Heart left ventricle (tissue), 16 donors: ENCODE measurements at regions not wholly inside any gene's neighbourhood (a gene's known extent, or its start where the extent isn't known, plus 50 kb on each side); places are given as distances from the start of the nearest gene placed in this dataset.

ENCODE experiments used
- ATAC-seq, 4 donors: fragments of 200-7000 bp; cut with Tn5 transposase; one replicate each; pipeline ENCODE4 v1.9.1; 2020 to 2022; ENCODE audit warnings: moderate library complexity in 4 of 4, mild to moderate bottlenecking in 3 of 4, moderate number of reproducible peaks in 1 of 4
- DNase-seq, 5 donors: peaks; one replicate each; pipeline ENCODE4 v3.0.0-alpha.2; 2020
- H3K27ac ChIP-seq, 12 donors: fragments of 200-600 bp; sonication (generic) in 4 of 12; one replicate each; pipeline versions ENCODE4 v1.5.0 to v1.8.0; 2016 to 2022; ENCODE audit warnings: mild to moderate bottlenecking in 2 of 12
- H3K27me3 ChIP-seq, 9 donors: fragments of 200-600 bp; sonication (generic) in 2 of 9; one replicate each; pipeline versions ENCODE4 v1.5.1 to v1.8.0; 2016 to 2022; ENCODE audit warnings: mild to moderate bottlenecking in 3 of 9
- H3K36me3 ChIP-seq, 9 donors: fragments of 200-600 bp; sonication (generic) in 2 of 9; one replicate each; pipeline versions ENCODE4 v1.5.0 to v1.8.0; 2018 to 2022; ENCODE audit warnings: mild to moderate bottlenecking in 2 of 9
- H3K4me1 ChIP-seq, 12 donors: fragments of 200-600 bp; sonication (generic) in 4 of 12; one replicate each; pipeline versions ENCODE4 v1.5.0 to v1.8.0; 2016 to 2022; ENCODE audit warnings: mild to moderate bottlenecking in 3 of 12
- H3K4me3 ChIP-seq, 12 donors: fragments of 200-600 bp; sonication (generic) in 4 of 12; one replicate each; pipeline versions ENCODE4 v1.5.0 to v1.8.0; 2017 to 2022; ENCODE audit warnings: mild to moderate bottlenecking in 9 of 12, moderate library complexity in 4 of 12
- H3K9me3 ChIP-seq, 12 donors: fragments of 200-600 bp; sonication (generic) in 4 of 12; one replicate each; pipeline versions ENCODE4 v1.5.0 to v1.8.0; 2016 to 2022; ENCODE audit warnings: mild to moderate bottlenecking in 1 of 12
- POLR2A ChIP-seq, 2 donors: fragments of 450-650 bp; IDR thresholded peaks; one replicate each; pipeline ENCODE4 v1.6.1; 2017; ENCODE audit warnings: antibody characterized with exemption in 2 of 2, mild to moderate bottlenecking in 2 of 2, moderate library complexity in 2 of 2
- WGBS, 4 donors: extraction: QIAGEN DNeasy Blood & Tissue Kit in 2 of 4; methylation state at CpG; one replicate each; pipeline versions ENCODE4 v1.1.5 to v1.1.7; 2013 to 2018; 5-methylcytosine and 5-hydroxymethylcytosine counted together
- intact Hi-C, 10 donors: fragments of 100-400 bp; cut with DNase I; formaldehyde crosslinking; loops; one replicate each; pipeline versions ENCODE4 v1.11.1 to v1.14.2; 2022
- TF ChIP-seq, protein P1 (sequence below), 12 donors: fragments of 200-600 bp; sonication (generic) in 4 of 12; IDR thresholded peaks; one replicate each; pipeline versions ENCODE4 v1.5.0 to v1.8.0; 2018 to 2022; ENCODE audit warnings: antibody characterized with exemption in 12 of 12, mild to moderate bottlenecking in 5 of 12
- donor health status: ischemic (EF 13 %, LVEDD 7.1; RV severe dilation, severe dysfunction).
- donor health status: healthy with polysubstance abuse.
- donor health status: DM: no; HTN: yes; CAD: no.
- donor health status: DM: no; HTN: no; CAD: no.
- donor health status: ischemic (EF 25% LVEDD 6.9; RV normal size, moderate dysfunction).
- donor health status: ischemic (EF 25% LVEDD 5.7; RV mildly dilated, moderate dysfunction).
- donor health status: healthy.
- donor health status: DM: yes; HTN: yes; CAD: no.
- donor health status: ischemic (EF 35%, LVEDD 5.7; RV mildly dilated, moderate dysfunction).
- donor health status: nonischemic (EF 11% LVEDD 7.7; RV severe dilation, severe dysfunction).
- donor health status: DM: yes; HTN: yes; CAD: no.
- donor health status: PGD.
- donor health status: ischemic (EF 29% LVEDD 5.4; RV normal size, mild dysfunction).
- donor health status: nonischemic (EF 23%, LVEDD 6.1; RV moderate dilation, normal function).

- ATAC-seq (peak in 1 of 4 donors; percentile 51), DNase-seq (no peak)
- H3K27me3 ChIP-seq = no peaks in the 10 kb centered on the region
- H3K36me3 ChIP-seq = no peaks in the 10 kb centered on the region
- H3K27ac ChIP-seq = no peak overlapping the region
- TF ChIP-seq, protein P1, sequence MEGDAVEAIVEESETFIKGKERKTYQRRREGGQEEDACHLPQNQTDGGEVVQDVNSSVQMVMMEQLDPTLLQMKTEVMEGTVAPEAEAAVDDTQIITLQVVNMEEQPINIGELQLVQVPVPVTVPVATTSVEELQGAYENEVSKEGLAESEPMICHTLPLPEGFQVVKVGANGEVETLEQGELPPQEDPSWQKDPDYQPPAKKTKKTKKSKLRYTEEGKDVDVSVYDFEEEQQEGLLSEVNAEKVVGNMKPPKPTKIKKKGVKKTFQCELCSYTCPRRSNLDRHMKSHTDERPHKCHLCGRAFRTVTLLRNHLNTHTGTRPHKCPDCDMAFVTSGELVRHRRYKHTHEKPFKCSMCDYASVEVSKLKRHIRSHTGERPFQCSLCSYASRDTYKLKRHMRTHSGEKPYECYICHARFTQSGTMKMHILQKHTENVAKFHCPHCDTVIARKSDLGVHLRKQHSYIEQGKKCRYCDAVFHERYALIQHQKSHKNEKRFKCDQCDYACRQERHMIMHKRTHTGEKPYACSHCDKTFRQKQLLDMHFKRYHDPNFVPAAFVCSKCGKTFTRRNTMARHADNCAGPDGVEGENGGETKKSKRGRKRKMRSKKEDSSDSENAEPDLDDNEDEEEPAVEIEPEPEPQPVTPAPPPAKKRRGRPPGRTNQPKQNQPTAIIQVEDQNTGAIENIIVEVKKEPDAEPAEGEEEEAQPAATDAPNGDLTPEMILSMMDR (IDR thresholded peaks at IDR 0.05) = peak in 11 of 12 donors; percentile 7 to 53 (median 31)
- TF ChIP-seq POLR2A (IDR thresholded peaks at IDR 0.05) = no peak
- no peak overlapping the region for H3K4me3 ChIP-seq
- no peaks in the 10 kb centered on the region for H3K4me1 ChIP-seq
- peaks cover 0 to 5% (median 0%) of the 10 kb centered on the region in 12 donors for H3K9me3 ChIP-seq
- intact Hi-C loops = loop anchor here in 1 of 10 donors (5.0 kb wide), 1 partner anchor 186 kb away; no protein-coding TSS in a partner anchor
Measured at GRCh38 chr16:52976539-52977167, 76.0 kb downstream of the CHD9NB start.

- ATAC-seq = no peak
- Histone ChIP-seq H3K36me3 (no peaks in the 10 kb centered on the region), H3K4me3 (no peak overlapping the region), H3K9me3 (peaks cover 0 to 5% (median 0%) of the 10 kb centered on the region in 12 donors), H3K27me3 (no peaks in the 10 kb centered on the region), H3K4me1 (no peaks in the 10 kb centered on the region), H3K27ac (no peak overlapping the region)
- intact Hi-C loops = no loop called here
- TF ChIP-seq POLR2A (IDR thresholded peaks at IDR 0.05) = no peak
- TF ChIP-seq, protein P1 (IDR thresholded peaks at IDR 0.05) = no peak
- no peak for DNase-seq
Measured at GRCh38 chr16:52967744-52968143, 85.0 kb downstream of the CHD9NB start.

- H3K27ac ChIP-seq = no peak overlapping the region
- intact Hi-C loops = no loop called here
- TF ChIP-seq POLR2A (IDR thresholded peaks at IDR 0.05) = no peak
- TF ChIP-seq, protein P1 (IDR thresholded peaks at IDR 0.05) = no peak
- no peaks in the 10 kb centered on the region for H3K4me1 ChIP-seq
- no peak overlapping the region for H3K4me3 ChIP-seq
- no peaks in the 10 kb centered on the region for H3K27me3 ChIP-seq
- H3K9me3 ChIP-seq = no peaks in the 10 kb centered on the region
- no peak for ATAC-seq
- H3K36me3 ChIP-seq = no peaks in the 10 kb centered on the region
- DNase-seq = no peak
- WGBS, 4 donors = 61 to 79% (median 65%) methylated on average over 2 of the region's 2 CpGs
Measured at GRCh38 chr16:52964290-52964689, 88.4 kb downstream of the CHD9NB start.

GRCh38 chr16:52963855-52964242 lies 88.8 kb downstream of the CHD9NB start:
- no peak for ATAC-seq
- H3K9me3 ChIP-seq = no peaks in the 10 kb centered on the region
- no peaks in the 10 kb centered on the region for H3K27me3 ChIP-seq
- H3K36me3 ChIP-seq = no peaks in the 10 kb centered on the region
- H3K4me1 ChIP-seq = no peaks in the 10 kb centered on the region
- no peak for DNase-seq
- 63 to 74% (median 67%) methylated on average over 4 of the region's 4 CpGs for WGBS, 4 donors
- intact Hi-C loops = no loop called here
- no peak overlapping the region for H3K4me3 ChIP-seq
- no peak overlapping the region for H3K27ac ChIP-seq
- TF ChIP-seq, protein P1 (IDR thresholded peaks at IDR 0.05) = no peak
- TF ChIP-seq POLR2A (IDR thresholded peaks at IDR 0.05) = no peak
